ENCODE measurements at regions not wholly inside any gene's neighbourhood (a gene's known extent, or its start where the extent isn't known, plus 50 kb on each side); places are given as distances from the start of the nearest gene placed in this dataset.

- H3K4me3 Mint-ChIP-seq, result no peak overlapping the region
- Histone ChIP-seq H4K5ac (ENCODE audit: insufficient read length, low read depth, low read length) (no peak overlapping the region), H3K23ac (ENCODE audit: insufficient read length, low read depth, low read length) (no peak overlapping the region), H3K56ac (ENCODE audit: insufficient read length, low read depth, low read length) (no peak overlapping the region), H3K79me1 (ENCODE audit: insufficient read depth, low read depth, low read length, poor library complexity, severe bottlenecking) (no peaks in the 10 kb centered on the region), H3K14ac (ENCODE audit: insufficient read depth, low read length) (no peak overlapping the region), H2AFZ (ENCODE audit: low read length) (no peak overlapping the region), H3K4ac (ENCODE audit: low read depth, low read length) (no peak overlapping the region), H3K4me2 (ENCODE audit: insufficient read depth, insufficient read length, low read length) (no peak overlapping the region), H2BK20ac (ENCODE audit: low read depth, low read length, poor library complexity, severe bottlenecking) (no peak overlapping the region), H4K20me1 (ENCODE audit: control insufficient read depth, insufficient read depth, insufficient read length) (no peaks in the 10 kb centered on the region), H2BK12ac (ENCODE audit: insufficient read length, low read depth, low read length) (no peak overlapping the region), H4K91ac (ENCODE audit: insufficient read length, low read depth, low read length) (no peak overlapping the region), H2BK15ac (ENCODE audit: low read depth, low read length) (no peak overlapping the region), H3K79me2 (ENCODE audit: insufficient read depth, low read length) (no peaks in the 10 kb centered on the region), H3K18ac (ENCODE audit: insufficient read length, low read depth, low read length) (no peak overlapping the region), H3K9ac (ENCODE audit: extremely low read depth, insufficient read length, low read length) (no peak overlapping the region), H3K27me3 (ENCODE audit: insufficient read depth, low read length) (no peaks in the 10 kb centered on the region), H3K23me2 (ENCODE audit: insufficient read length, low read depth, low read length, poor library complexity, severe bottlenecking) (no peaks in the 10 kb centered on the region), H2AK5ac (ENCODE audit: insufficient read length, low read length) (no peak overlapping the region), H3T11ph (ENCODE audit: low read length) (no peak overlapping the region), H4K8ac (replicated peaks; ENCODE audit: insufficient read length, low read depth, low read length) (no peak overlapping the region), H3K9me3 (ENCODE audit: control insufficient read depth, low read depth, low read length) (no peaks in the 10 kb centered on the region), H3K27ac (ENCODE audit: insufficient read length, low read depth, low read length) (no peak overlapping the region), H2BK5ac (ENCODE audit: insufficient read length, low read length) (no peak overlapping the region), H2BK120ac (ENCODE audit: low read depth, low read length, poor library complexity, severe bottlenecking) (no peak overlapping the region), H3K4me1 (ENCODE audit: insufficient read depth, low read length) (no peaks in the 10 kb centered on the region)
- H3K4me1 Mint-ChIP-seq, result no peaks in the 10 kb centered on the region
- TF ChIP-seq CTCF (conservative IDR thresholded peaks at IDR 0.05), result no peak
- H3K9me3 Mint-ChIP-seq, result no peaks in the 10 kb centered on the region
- no peaks in the 10 kb centered on the region for H3K36me3 Mint-ChIP-seq (ENCODE audit: insufficient read depth in 1 of 3, low read depth in 3 of 3)
- H3K27me3 Mint-ChIP-seq (ENCODE audit: low read depth), result no peaks in the 10 kb centered on the region
- DNase-seq, result no peak
- no peak overlapping the region for H3K27ac Mint-ChIP-seq
- WGBS (ENCODE audit: extremely low coverage, insufficient read length, low lambda C conversion rate), result no CpG with 5 or more reads among the region's 5 CpGs
These were observed 296.8 kb upstream of the KYNU start for GRCh38 chr2:142580691-142581090.

All from H9 (cell line).